ENCODE measurements at regions not wholly inside any gene's neighbourhood (a gene's known extent, or its start where the extent isn't known, plus 50 kb on each side); places are given as distances from the start of the nearest gene placed in this dataset.

- Histone ChIP-seq H2AK5ac (ENCODE audit: insufficient read length, low read length) (no peak overlapping the region), H3K18ac (ENCODE audit: insufficient read length, low read depth, low read length) (no peak overlapping the region), H3K4me1 (ENCODE audit: insufficient read depth, low read length) (no peaks in the 10 kb centered on the region), H2BK120ac (ENCODE audit: low read depth, low read length, poor library complexity, severe bottlenecking) (no peak overlapping the region), H3K56ac (ENCODE audit: insufficient read length, low read depth, low read length) (no peak overlapping the region), H4K8ac (replicated peaks; ENCODE audit: insufficient read length, low read depth, low read length) (no peak overlapping the region), H3K79me2 (ENCODE audit: insufficient read depth, low read length) (no peaks in the 10 kb centered on the region), H2BK5ac (ENCODE audit: insufficient read length, low read length) (no peak overlapping the region), H3K9ac (ENCODE audit: extremely low read depth, insufficient read length, low read length) (no peak overlapping the region), H3T11ph (ENCODE audit: low read length) (no peak overlapping the region), H2BK15ac (ENCODE audit: low read depth, low read length) (no peak overlapping the region), H3K27ac (ENCODE audit: insufficient read length, low read depth, low read length) (no peak overlapping the region), H3K9me3 (ENCODE audit: control insufficient read depth, low read depth, low read length) (no peaks in the 10 kb centered on the region), H3K27me3 (ENCODE audit: insufficient read depth, low read length) (no peaks in the 10 kb centered on the region), H4K5ac (ENCODE audit: insufficient read length, low read depth, low read length) (no peak overlapping the region), H3K23ac (ENCODE audit: insufficient read length, low read depth, low read length) (no peak overlapping the region), H4K91ac (ENCODE audit: insufficient read length, low read depth, low read length) (no peak overlapping the region), H3K79me1 (ENCODE audit: insufficient read depth, low read depth, low read length, poor library complexity, severe bottlenecking) (no peaks in the 10 kb centered on the region), H2AFZ (ENCODE audit: low read length) (no peak overlapping the region), H4K20me1 (ENCODE audit: control insufficient read depth, insufficient read depth, insufficient read length) (no peaks in the 10 kb centered on the region), H2BK12ac (ENCODE audit: insufficient read length, low read depth, low read length) (no peak overlapping the region), H3K4me2 (ENCODE audit: insufficient read depth, insufficient read length, low read length) (no peak overlapping the region), H3K14ac (ENCODE audit: insufficient read depth, low read length) (no peak overlapping the region), H3K23me2 (ENCODE audit: insufficient read length, low read depth, low read length, poor library complexity, severe bottlenecking) (no peaks in the 10 kb centered on the region), H2BK20ac (ENCODE audit: low read depth, low read length, poor library complexity, severe bottlenecking) (no peak overlapping the region), H3K4ac (ENCODE audit: low read depth, low read length) (no peak overlapping the region)
- no CpG with 5 or more reads among the region's 4 CpGs for WGBS (ENCODE audit: extremely low coverage, insufficient read length, low lambda C conversion rate)
- no peaks in the 10 kb centered on the region for H3K4me1 Mint-ChIP-seq
- TF ChIP-seq CTCF (conservative IDR thresholded peaks at IDR 0.05): no peak
- H3K9me3 Mint-ChIP-seq: peaks cover 18 to 22% of the 10 kb centered on the region in 2 experiments
- H3K27me3 Mint-ChIP-seq (ENCODE audit: low read depth): peaks cover 2% of the 10 kb centered on the region
- H3K36me3 Mint-ChIP-seq (ENCODE audit: insufficient read depth in 1 of 3, low read depth in 3 of 3): peaks cover 10 to 17% (median 15%) of the 10 kb centered on the region in 3 experiments
- H3K4me3 Mint-ChIP-seq: no peak overlapping the region
- no peak overlapping the region for H3K27ac Mint-ChIP-seq
- DNase-seq: no peak
These were observed 56.8 kb upstream of the UBAC2 start for GRCh38 chr13:99143904-99144303.
